SK-N-SH treated with all-trans-retinoic acid at 6 μM for 48 hours (cell line): ENCODE measurements at regions not wholly inside any gene's neighbourhood (a gene's known extent, or its start where the extent isn't known, plus 50 kb on each side); places are given as distances from the start of the nearest gene placed in this dataset.

Experiments used
- ATAC-seq: fragments of 200-7000 bp; cut with Tn5 transposase; 3 replicates; pipeline ENCODE4 v1.9.1; 2020; ENCODE audit warnings: mild to moderate bottlenecking, moderate library complexity
- BACH2 ChIP-seq: fragments of 250-450 bp; sonication (Bioruptor Pico); IDR thresholded peaks from 2 replicates; pipeline ENCODE4 v1.9.0; 2021; ENCODE audit warnings: mild to moderate bottlenecking, borderline replicate concordance
- CREB5 ChIP-seq: fragments of 250-450 bp; sonication (Bioruptor Pico); IDR thresholded peaks from 2 replicates; pipeline ENCODE4 v1.5.1; 2020; ENCODE audit warnings: low read depth, mild to moderate bottlenecking, moderate library complexity
- CSRNP3 ChIP-seq: fragments of 250-450 bp; sonication (Bioruptor Pico); IDR thresholded peaks from 2 replicates; pipeline ENCODE4 v1.5.1; 2021; ENCODE audit warnings: mild to moderate bottlenecking, moderate library complexity
- ESRRG ChIP-seq: fragments of 250-450 bp; sonication (Bioruptor Pico); IDR thresholded peaks from 2 replicates; pipeline ENCODE4 v1.6.1; 2021; ENCODE audit warnings: mild to moderate bottlenecking
- GLIS3 ChIP-seq: fragments of 250-450 bp; sonication (Bioruptor Pico); IDR thresholded peaks from 2 replicates; pipeline ENCODE4 v1.5.0; 2020; ENCODE audit warnings: mild to moderate bottlenecking, moderate library complexity
- ISL1 ChIP-seq: fragments of 250-450 bp; sonication (Bioruptor Pico); IDR thresholded peaks from 2 replicates; pipeline ENCODE4 v2.1.2; 2022; ENCODE audit warnings: mild to moderate bottlenecking, moderate library complexity
- PATZ1 ChIP-seq: fragments of 250-450 bp; sonication (Bioruptor Pico); IDR thresholded peaks from 2 replicates; pipeline ENCODE4 v1.8.0; 2020; ENCODE audit warnings: mild to moderate bottlenecking, moderate library complexity, borderline replicate concordance
- POU6F1 ChIP-seq: fragments of 250-450 bp; sonication (Bioruptor Pico); IDR thresholded peaks from 2 replicates; pipeline ENCODE4 v1.8.0; 2021; ENCODE audit warnings: low read depth, mild to moderate bottlenecking, moderate library complexity, borderline replicate concordance
- PPARA ChIP-seq: fragments of 250-450 bp; sonication (Bioruptor Pico); IDR thresholded peaks from 2 replicates; pipeline ENCODE4 v1.5.0; 2020; ENCODE audit warnings: mild to moderate bottlenecking, borderline replicate concordance
- RARB ChIP-seq: fragments of 250-450 bp; sonication (Bioruptor Pico); IDR thresholded peaks from 2 replicates; pipeline ENCODE4 v1.8.0; 2021; ENCODE audit warnings: mild to moderate bottlenecking, moderate library complexity
- SNAI2 ChIP-seq: fragments of 250-450 bp; sonication (Bioruptor Pico); IDR thresholded peaks from 2 replicates; pipeline ENCODE4 v1.5.0; 2020; ENCODE audit warnings: mild to moderate bottlenecking, moderate library complexity
- TCF4 ChIP-seq: fragments of 250-450 bp; sonication (Bioruptor Pico); IDR thresholded peaks from 2 replicates; pipeline ENCODE4 v1.8.0; 2021; ENCODE audit warnings: mild to moderate bottlenecking, moderate library complexity, borderline replicate concordance
- TOX ChIP-seq: fragments of 250-450 bp; sonication (Bioruptor Pico); IDR thresholded peaks from 2 replicates; pipeline ENCODE4 v1.8.0; 2021; ENCODE audit warnings: mild to moderate bottlenecking, moderate library complexity, borderline replicate concordance
- TSHZ2 ChIP-seq: fragments of 250-450 bp; sonication (Bioruptor Pico); IDR thresholded peaks from 2 replicates; pipeline ENCODE4 v1.5.0; 2020; ENCODE audit warnings: mild to moderate bottlenecking, moderate library complexity
- ZC3H10 ChIP-seq: fragments of 250-450 bp; sonication (Bioruptor Pico); IDR thresholded peaks from 2 replicates; pipeline ENCODE4 v1.5.1; 2021; ENCODE audit warnings: mild to moderate bottlenecking, moderate library complexity
- ZFP3 ChIP-seq: fragments of 250-450 bp; sonication (Bioruptor Pico); IDR thresholded peaks from 2 replicates; pipeline ENCODE4 v1.5.0; 2020; ENCODE audit warnings: mild to moderate bottlenecking, moderate library complexity
- ZFP30 ChIP-seq: fragments of 450-650 bp; formaldehyde crosslinking; IDR thresholded peaks from 2 replicates; pipeline ENCODE4 v1.5.0; 2022; ENCODE audit warnings: mild to moderate bottlenecking, moderate library complexity
- ZNF565 ChIP-seq: fragments of 450-650 bp; formaldehyde crosslinking; conservative IDR thresholded peaks from 2 replicates; pipeline ENCODE4 v1.5.0; 2020; ENCODE audit warnings: low read depth, mild to moderate bottlenecking, moderate library complexity
- ZNF70 ChIP-seq: fragments of 450-650 bp; formaldehyde crosslinking; IDR thresholded peaks from 2 replicates; pipeline ENCODE4 v1.5.0; 2020; ENCODE audit warnings: mild to moderate bottlenecking, moderate library complexity
- ZNF8 ChIP-seq: fragments of 450-650 bp; formaldehyde crosslinking; IDR thresholded peaks from 2 replicates; pipeline ENCODE4 v1.5.0; 2020; ENCODE audit warnings: mild to moderate bottlenecking, moderate library complexity

- TF ChIP-seq SNAI2 (no peak), ZFP30 (CRISPR knock-in tag) (no peak), ZNF70 (CRISPR knock-in tag) (no peak), ZC3H10 (CRISPR knock-in tag) (no peak), POU6F1 (no peak), PPARA (CRISPR knock-in tag) (no peak), ISL1 (CRISPR knock-in tag) (no peak), ZFP3 (CRISPR knock-in tag) (no peak), CSRNP3 (no peak), CREB5 (CRISPR knock-in tag) (no peak), TCF4 (CRISPR knock-in tag) (no peak), ZNF565 (CRISPR knock-in tag) (no peak), PATZ1 (CRISPR knock-in tag) (no peak)
- TF ChIP-seq, all 23 proteins: peak for 0
- no peak for ATAC-seq
Observed at GRCh38 chr7:142377567-142377966, 119.7 kb upstream of the PRSS58 start.

- no peak for ATAC-seq
Observed at GRCh38 chr7:142376356-142376997, 118.6 kb upstream of the PRSS58 start.

More at GRCh38 chr7:142376356-142376997, 118.6 kb upstream of the PRSS58 start:
- TF ChIP-seq POU6F1 (no peak), ZFP30 (CRISPR knock-in tag) (no peak), ISL1 (CRISPR knock-in tag) (no peak), ZC3H10 (CRISPR knock-in tag) (no peak), SNAI2 (no peak), ZNF70 (CRISPR knock-in tag) (no peak), RARB (CRISPR knock-in tag) (no peak), PATZ1 (CRISPR knock-in tag) (no peak), TOX (no peak), ZNF8 (CRISPR knock-in tag) (no peak), ESRRG (CRISPR knock-in tag) (no peak), ZNF565 (CRISPR knock-in tag) (no peak), TSHZ2 (CRISPR knock-in tag) (no peak), GLIS3 (CRISPR knock-in tag) (no peak), CSRNP3 (no peak), BACH2 (CRISPR knock-in tag) (no peak)
